GM12878 (cell line): ENCODE measurements at regions not wholly inside any gene's neighbourhood (a gene's known extent, or its start where the extent isn't known, plus 50 kb on each side); places are given as distances from the start of the nearest gene placed in this dataset.

Experiments
- BRCA1 ChIP-seq: IDR thresholded peaks from 2 replicates; pipeline ENCODE4 v1.6.1; 2011; ENCODE audit warnings: low read depth, low read length, improper control_type of control experiment
- CBX5 ChIP-seq: sonication (generic); IDR thresholded peaks from 2 replicates; pipeline ENCODE4 v1.6.1; 2016; ENCODE audit warnings: low read depth, moderate library complexity, mild to moderate bottlenecking, inconsistent platforms
- CREM ChIP-seq: IDR thresholded peaks from 2 replicates; pipeline ENCODE4 v1.6.1; 2014; ENCODE audit warnings: antibody characterized with exemption, low read depth
- ESRRA ChIP-seq: IDR thresholded peaks from 2 replicates; pipeline ENCODE4 v1.6.1; 2012; ENCODE audit warnings: mild to moderate bottlenecking, low read length, improper control_type of control experiment
- EZH2 ChIP-seq: IDR thresholded peaks from 2 replicates; pipeline ENCODE4 v1.6.1; 2012; ENCODE audit warnings: low read depth, mild to moderate bottlenecking, control low read depth, inconsistent platforms, low read length, borderline replicate concordance; ENCODE audit not compliant: control insufficient read depth
- FOS ChIP-seq: IDR thresholded peaks from 3 replicates; pipeline ENCODE4 v1.6.1; 2011; ENCODE audit warnings: borderline replicate concordance; ENCODE audit not compliant: insufficient read length; ENCODE audit errors: extremely low read depth
- SP1 ChIP-seq: IDR thresholded peaks from one replicate; pipeline ENCODE4 v1.6.1; 2011; ENCODE audit warnings: low read depth, low read length
- SUZ12 ChIP-seq: fragments of 200-600 bp; sonication (generic); IDR thresholded peaks from one replicate; pipeline ENCODE4 v1.6.1; 2018; ENCODE audit warnings: antibody characterized with exemption, mild to moderate bottlenecking; ENCODE audit not compliant: unreplicated experiment
- ZNF687 ChIP-seq: fragments of 450-650 bp; IDR thresholded peaks from 2 replicates; pipeline ENCODE4 v1.6.1; 2017; ENCODE audit warnings: mild to moderate bottlenecking, moderate library complexity

DNA sequence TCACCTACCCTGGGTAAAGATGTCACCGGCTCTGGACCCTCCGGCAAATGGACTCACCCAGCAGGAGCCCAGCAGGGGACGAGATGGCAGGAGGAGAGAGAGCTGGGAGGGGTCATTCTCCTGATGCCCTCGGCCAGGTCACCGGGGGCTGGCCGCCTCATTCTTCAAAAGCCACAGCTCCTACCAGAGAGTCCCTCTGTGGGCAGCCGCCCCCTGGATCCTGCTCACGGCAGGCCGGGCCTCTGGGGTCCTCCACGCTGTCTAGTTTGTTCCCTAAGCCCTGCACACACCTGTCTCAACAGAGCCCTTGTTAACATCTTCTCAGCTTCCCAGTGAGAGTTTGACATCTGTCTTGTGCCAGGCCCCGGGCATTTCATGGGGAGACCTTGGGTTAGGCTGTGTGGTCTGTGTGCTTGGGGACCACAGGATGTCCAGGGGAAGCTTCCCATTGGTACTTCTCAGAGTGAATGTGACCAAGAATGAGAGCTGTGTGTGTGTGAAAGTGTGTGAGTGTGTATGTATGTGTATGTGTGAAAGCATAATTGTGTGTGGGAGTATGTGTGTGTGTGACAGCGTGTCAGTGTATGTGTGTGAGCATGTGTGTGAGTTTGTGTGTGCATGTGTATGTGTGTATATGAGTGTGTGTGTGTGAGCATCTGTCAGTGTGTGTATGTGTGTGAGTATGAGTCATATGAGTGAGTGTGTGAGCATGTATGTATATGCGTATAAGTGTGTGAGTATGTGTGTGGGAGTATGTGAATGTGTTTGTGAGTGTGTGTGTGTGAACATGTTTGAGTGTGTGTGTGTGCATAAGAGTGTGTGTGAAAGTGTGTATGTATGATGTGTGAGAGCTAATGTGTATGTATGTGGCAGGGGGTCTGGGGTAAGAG lies 65.5 kb upstream of the BCO1 start:
- TF ChIP-seq EZH2 (no peak), ZNF687 (no peak), BRCA1 (no peak), SP1 (no peak), CREM (no peak), ESRRA (no peak), CBX5 (no peak), SUZ12 (no peak), FOS (no peak)
